HepG2 (cell line): ENCODE measurements at regions not wholly inside any gene's neighbourhood (a gene's known extent, or its start where the extent isn't known, plus 50 kb on each side); places are given as distances from the start of the nearest gene placed in this dataset.

Source experiments
- ATAC-seq: fragments of 200-7000 bp; cut with Tn5 transposase; 3 replicates; pipeline ENCODE4 v1.9.1; 2020; ENCODE audit warnings: mild to moderate bottlenecking, moderate library complexity
- BruUV-seq: library from RNA; stranded (reverse); fragments of 400-500 nt; replicated peaks from 2 replicates; lab custom pipeline; 2021; lab: Mats Ljungman, UMichigan
- CTCF ChIA-PET: fragments of 300-600 bp; formaldehyde crosslinking; extraction: SDS; loops from one replicate; lab custom pipeline; 2021; ENCODE audit warnings: low total read pairs, inconsistent platforms, low intra/inter-chr PET ratio; lab: Yijun Ruan, JAX
- POLR2A ChIA-PET: fragments of 350-600 bp; sonication (Branson Sonifier 250); formaldehyde crosslinking; loops from one replicate; lab custom pipeline; 2020; ENCODE audit warnings: antibody characterized with exemption, inconsistent platforms; lab: Yijun Ruan, JAX
- DNase-seq: peaks from one replicate; pipeline ENCODE4 v3.0.0-alpha.2; 2015; ENCODE audit warnings: low spot score
- FAIRE-seq: peaks from 3 replicates; lab custom pipeline; 2011; peaks lifted over from hg19 to GRCh38; lab: Jason Lieb, UNC
- H2AFZ ChIP-seq: one replicate; pipeline ENCODE4 v1.6.1; 2011; ENCODE audit warnings: low read length, inconsistent platforms
- H3K27ac ChIP-seq: fragments of 300-600 bp; 3 replicates; pipeline ENCODE4 v1.8.0; 2011; ENCODE audit warnings: mixed run types, mild to moderate bottlenecking, mixed read lengths, low read length, inconsistent platforms; ENCODE audit not compliant: insufficient read depth; ENCODE audit errors: extremely low read length
- H3K27me3 ChIP-seq, 2 experiments: fragments of 200-600 bp in 1 of 2; 2 replicates in 1 of 2; 3 replicates in 1 of 2; pipeline versions ENCODE4 v1.6.0 to v1.8.0; 2011; ENCODE audit warnings: low read length in 2 of 2, mild to moderate bottlenecking in 2 of 2, moderate library complexity in 2 of 2, inconsistent platforms in 1 of 2; ENCODE audit not compliant: insufficient read depth in 2 of 2, control insufficient read depth in 1 of 2
- H3K36me3 ChIP-seq, 2 experiments: fragments of 200-600 bp in 1 of 2; replicated peaks in 1 of 2; 2 replicates in 1 of 2; 3 replicates in 1 of 2; pipeline versions ENCODE4 v1.5.1 to v1.8.0; 2011; ENCODE audit warnings: low read length in 2 of 2, inconsistent platforms in 1 of 2; ENCODE audit not compliant: insufficient read depth in 2 of 2, control insufficient read depth in 1 of 2
- H3K4me1 ChIP-seq: 2 replicates; pipeline ENCODE4 v1.5.1; 2012; ENCODE audit warnings: low read length, inconsistent platforms; ENCODE audit not compliant: insufficient read depth
- H3K4me2 ChIP-seq: 2 replicates; pipeline ENCODE4 v1.6.0; 2011; ENCODE audit warnings: low read depth, low read length, inconsistent platforms
- H3K4me3 ChIP-seq, 3 experiments: fragments of 200-600 bp in 1 of 3; sonication (generic), shearing (Covaris generic) in 1 of 3; replicated peaks in 1 of 3; 2 replicates each; pipeline ENCODE4 v1.5.1; 2011 to 2016; ENCODE audit warnings: low read length in 3 of 3, inconsistent platforms in 2 of 3, low read depth in 2 of 3, mild to moderate bottlenecking in 2 of 3, control low read depth in 1 of 3, mixed read lengths in 1 of 3; ENCODE audit not compliant: insufficient read depth in 1 of 3
- H3K79me2 ChIP-seq: one replicate; pipeline ENCODE4 v1.6.1; 2011; ENCODE audit warnings: low read length, inconsistent platforms; ENCODE audit not compliant: insufficient read depth
- H3K9ac ChIP-seq: 2 replicates; pipeline ENCODE4 v1.6.0; 2011; ENCODE audit warnings: mild to moderate bottlenecking, low read depth, low read length, inconsistent platforms; ENCODE audit not compliant: insufficient read depth
- H3K9me3 ChIP-seq: 2 replicates; pipeline ENCODE4 v1.5.1; 2012; ENCODE audit warnings: mild to moderate bottlenecking, low read length
- H4K20me1 ChIP-seq: 2 replicates; pipeline ENCODE4 v1.6.0; 2011; ENCODE audit warnings: inconsistent platforms, mild to moderate bottlenecking, low read length, moderate library complexity; ENCODE audit not compliant: insufficient read depth
- HOXA3 ChIP-seq: sonication (generic); formaldehyde crosslinking; IDR thresholded peaks from 2 replicates; pipeline ENCODE4 v1.5.0; 2020; ENCODE audit warnings: missing genetic modification reagents
- STAT6 ChIP-seq: sonication (generic); formaldehyde crosslinking; IDR thresholded peaks from 2 replicates; pipeline ENCODE4 v1.4.0; 2020; ENCODE audit warnings: missing genetic modification reagents, mild to moderate bottlenecking, borderline replicate concordance
- TERF1 ChIP-seq: sonication (generic); formaldehyde crosslinking; IDR thresholded peaks from 2 replicates; pipeline ENCODE4 v1.8.0; 2022; ENCODE audit warnings: mild to moderate bottlenecking, missing genetic modification reagents, moderate library complexity
- ZFP36L1 ChIP-seq: sonication (generic); formaldehyde crosslinking; IDR thresholded peaks from 2 replicates; pipeline ENCODE4 v1.8.0; 2022; ENCODE audit warnings: mild to moderate bottlenecking, missing genetic modification reagents, moderate library complexity
- WGBS: methylation state at CpG from one replicate; pipeline ENCODE4 v1.1.6; 2017; ENCODE audit warnings: low lambda C conversion rate; 5-methylcytosine and 5-hydroxymethylcytosine counted together
- in situ Hi-C: cut with HindIII; loops from 2 replicates; pipeline ENCODE4 v1.10.0; 2017; ENCODE audit warnings: low pct_unique_long_range_greater_than_20kb; ENCODE audit not compliant: extremely low pct_ligation_motif_present
- intact Hi-C: fragments of 100-400 bp; cut with micrococcal nuclease; formaldehyde crosslinking; loops from one replicate; pipeline ENCODE4 v1.10.0; 2022; ENCODE audit not compliant: unreplicated experiment

- no peak for TF ChIP-seq STAT6 (CRISPR knock-in tag)
- TF ChIP-seq ZFP36L1 (CRISPR knock-in tag), result no peak
- no peak for TF ChIP-seq HOXA3 (CRISPR knock-in tag)
Measured at GRCh38 chr13:39170711-39171110, 132.5 kb downstream of the NHLRC3 start (continued).

GRCh38 chr13:39185326-39185725 lies 147.1 kb downstream of the NHLRC3 start:
- Histone ChIP-seq H4K20me1 (no peaks in the 10 kb centered on the region), H3K27me3 (no peaks in the 10 kb centered on the region), H3K4me3 (no peak overlapping the region), H3K36me3 (no peaks in the 10 kb centered on the region), H3K9me3 (no peaks in the 10 kb centered on the region), H2AFZ (no peak overlapping the region), H3K4me1 (no peaks in the 10 kb centered on the region), H3K27ac (no peak overlapping the region), H3K4me2 (no peak overlapping the region), H3K79me2 (no peaks in the 10 kb centered on the region), H3K9ac (no peak overlapping the region)
- ChIA-PET POLR2A (no interaction called here), CTCF (no interaction called here)
- intact Hi-C loops, result no loop called here
- TF ChIP-seq TERF1, result no peak
- no peak for ATAC-seq
- no peak for FAIRE-seq
- WGBS, result 0% methylated on average over 3 of the region's 3 CpGs
- no peak for DNase-seq
- BruUV-seq, result no TSS peak
- in situ Hi-C loops, result no loop called here
